IMR-90 (cell line): ENCODE measurements at regions not wholly inside any gene's neighbourhood (a gene's known extent, or its start where the extent isn't known, plus 50 kb on each side); places are given as distances from the start of the nearest gene placed in this dataset.

ENCODE experiments used
- ATAC-seq: fragments of 200-7000 bp; cut with Tn5 transposase; 2 replicates; pipeline ENCODE4 v1.9.1; 2020; ENCODE audit warnings: low read depth, mild to moderate bottlenecking, moderate library complexity
- BruUV-seq: library from RNA; stranded (reverse); fragments of 400-500 nt; replicated peaks from 2 replicates; lab custom pipeline; 2021; lab: Mats Ljungman, UMichigan
- CTCF ChIA-PET: fragments of 300-600 bp; formaldehyde crosslinking; extraction: SDS; loops from one replicate; lab custom pipeline; 2021; ENCODE audit warnings: antibody characterized with exemption; lab: Yijun Ruan, JAX
- POLR2A ChIA-PET: fragments of 300-600 bp; sonication (Branson Sonifier 250); formaldehyde crosslinking; loops from one replicate; lab custom pipeline; 2022; ENCODE audit warnings: antibody characterized with exemption; ENCODE audit not compliant: unreplicated experiment; lab: Charles Lee
- DNase-seq: peaks from one replicate; pipeline ENCODE4 v3.0.0; 2013
- H2AFZ ChIP-seq: replicated peaks from 2 replicates; pipeline ENCODE3; 2013; ENCODE audit warnings: low read length, mild to moderate bottlenecking; ENCODE audit not compliant: poor library complexity
- H2AK5ac ChIP-seq: 2 replicates; pipeline ENCODE4 v1.6.1; 2013; ENCODE audit warnings: low read depth, low read length, inconsistent platforms
- H2AK9ac ChIP-seq: replicated peaks from 2 replicates; pipeline ENCODE3; 2013; ENCODE audit warnings: mild to moderate bottlenecking, low read depth, low read length, moderate library complexity; ENCODE audit not compliant: poor library complexity
- H2BK120ac ChIP-seq: 2 replicates; pipeline ENCODE4 v1.6.1; 2013; ENCODE audit warnings: low read depth, low read length, inconsistent platforms
- H2BK15ac ChIP-seq: 3 replicates; pipeline ENCODE4 v1.6.1; 2013; ENCODE audit warnings: low read depth, low read length, inconsistent platforms
- H2BK20ac ChIP-seq: 2 replicates; pipeline ENCODE4 v1.6.1; 2013; ENCODE audit warnings: low read depth, mild to moderate bottlenecking, inconsistent platforms, low read length, moderate library complexity
- H2BK5ac ChIP-seq: 2 replicates; pipeline ENCODE4 v1.6.1; 2013; ENCODE audit warnings: mild to moderate bottlenecking, low read depth, low read length, inconsistent platforms; ENCODE audit not compliant: poor library complexity, severe bottlenecking
- H3K14ac ChIP-seq: replicated peaks from 2 replicates; pipeline ENCODE4 v1.6.1; 2013; ENCODE audit warnings: low read depth, low read length, inconsistent platforms
- H3K18ac ChIP-seq: 2 replicates; pipeline ENCODE4 v1.6.1; 2013; ENCODE audit warnings: low read depth, low read length, control low read depth
- H3K23ac ChIP-seq: 2 replicates; pipeline ENCODE4 v1.6.1; 2013; ENCODE audit warnings: low read depth, low read length, inconsistent platforms
- H3K27ac ChIP-seq: 2 replicates; pipeline ENCODE4 v1.5.1; 2013; ENCODE audit warnings: mild to moderate bottlenecking, control low read depth, low read length; ENCODE audit not compliant: insufficient read depth
- H3K27me3 ChIP-seq: 2 replicates; pipeline ENCODE4 v1.6.1; 2013; ENCODE audit warnings: low read length; ENCODE audit not compliant: control insufficient read depth, insufficient read depth
- H3K36me3 ChIP-seq: 2 replicates; pipeline ENCODE4 v1.6.1; 2013; ENCODE audit warnings: low read length, mixed read lengths; ENCODE audit not compliant: control insufficient read depth, insufficient read depth
- H3K4ac ChIP-seq: 2 replicates; pipeline ENCODE4 v1.6.1; 2013; ENCODE audit warnings: low read depth, low read length, inconsistent platforms
- H3K4me1 ChIP-seq: 2 replicates; pipeline ENCODE4 v1.6.1; 2013; ENCODE audit warnings: low read length, mixed read lengths; ENCODE audit not compliant: control insufficient read depth, insufficient read depth
- H3K4me2 ChIP-seq: 2 replicates; pipeline ENCODE4 v1.6.1; 2013; ENCODE audit warnings: low read depth, mild to moderate bottlenecking, control low read depth, low read length, moderate library complexity
- H3K4me3 ChIP-seq: 2 replicates; pipeline ENCODE4 v1.5.1; 2013; ENCODE audit warnings: low read depth, mild to moderate bottlenecking, control low read depth, low read length, moderate library complexity; ENCODE audit not compliant: insufficient read depth
- H3K56ac ChIP-seq: 2 replicates; pipeline ENCODE4 v1.6.1; 2013; ENCODE audit warnings: low read length, inconsistent platforms; ENCODE audit not compliant: insufficient read depth; ENCODE audit errors: extremely low read depth
- H3K79me1 ChIP-seq, 2 experiments: 2 replicates each; pipeline ENCODE4 v1.6.1; 2013; ENCODE audit warnings: low read length in 2 of 2, inconsistent platforms in 1 of 2, low read depth in 1 of 2
- H3K9ac ChIP-seq: 2 replicates; pipeline ENCODE4 v1.6.1; 2013; ENCODE audit warnings: low read depth, low read length, control low read depth
- H3K9me1 ChIP-seq: 2 replicates; pipeline ENCODE4 v1.6.1; 2013; ENCODE audit warnings: low read length, inconsistent platforms; ENCODE audit not compliant: insufficient read depth
- H3K9me3 ChIP-seq: 2 replicates; pipeline ENCODE4 v1.6.1; 2013; ENCODE audit warnings: low read length; ENCODE audit not compliant: control insufficient read depth, insufficient read depth
- H4K20me1 ChIP-seq: 2 replicates; pipeline ENCODE4 v1.6.1; 2013; ENCODE audit warnings: low read length, inconsistent platforms; ENCODE audit not compliant: insufficient read depth
- H4K5ac ChIP-seq: 2 replicates; pipeline ENCODE4 v1.6.1; 2013; ENCODE audit warnings: mild to moderate bottlenecking, low read depth, low read length, control low read depth
- H4K8ac ChIP-seq, 2 experiments: 2 replicates each; pipeline ENCODE4 v1.6.1; 2013; ENCODE audit warnings: low read depth in 2 of 2, low read length in 2 of 2, control low read depth in 1 of 2, inconsistent platforms in 1 of 2
- H4K91ac ChIP-seq: 2 replicates; pipeline ENCODE4 v1.6.1; 2013; ENCODE audit warnings: low read depth, low read length, inconsistent platforms; ENCODE audit not compliant: insufficient read depth
- CTCF ChIP-seq: conservative IDR thresholded peaks from 2 replicates; pipeline ENCODE4 v1.5.1; 2012; ENCODE audit warnings: mild to moderate bottlenecking, low read depth, low read length, improper control_type of control experiment
- MAFK ChIP-seq: IDR thresholded peaks from 2 replicates; pipeline ENCODE4 v1.6.1; 2012; ENCODE audit warnings: low read depth, low read length, improper control_type of control experiment
- RCOR1 ChIP-seq: IDR thresholded peaks from 2 replicates; pipeline ENCODE4 v1.6.1; 2012; ENCODE audit warnings: mild to moderate bottlenecking, low read length, improper control_type of control experiment; ENCODE audit not compliant: insufficient replicate concordance
- RFX5 ChIP-seq: IDR thresholded peaks from 2 replicates; pipeline ENCODE4 v1.8.0; 2012; ENCODE audit warnings: low read depth, mild to moderate bottlenecking, low read length, moderate library complexity
- dilution Hi-C: fragments of 300-500 bp; cut with HindIII; formaldehyde crosslinking; loops from one replicate; pipeline ENCODE4 v1.14.3; 2018; ENCODE audit warnings: low sequenced_read_pairs; ENCODE audit not compliant: unreplicated experiment
- in situ Hi-C: fragments of 300-500 bp; cut with MboI; formaldehyde crosslinking; loops from 3 replicates; pipeline ENCODE4 v1.14.3; 2019; ENCODE audit warnings: low sequenced_read_pairs, inconsistent platforms, mixed read lengths
- intact Hi-C: fragments of 100-400 bp; cut with micrococcal nuclease; formaldehyde crosslinking; loops from 2 replicates; pipeline ENCODE4 v1.10.0; 2022

GRCh38 chr1:238826891-238827290 lies 559.5 kb upstream of the CHRM3 start:
- Histone ChIP-seq H3K14ac (no peak overlapping the region), H3K56ac (no peak overlapping the region), H2BK120ac (no peak overlapping the region), H3K4ac (no peak overlapping the region), H3K9ac (no peak overlapping the region), H4K5ac (no peak overlapping the region), H3K4me1 (no peaks in the 10 kb centered on the region), H3K4me2 (no peak overlapping the region), H2BK20ac (no peak overlapping the region), H2AK9ac (no peak overlapping the region), H4K91ac (no peak overlapping the region), H3K18ac (no peak overlapping the region), H2BK15ac (no peak overlapping the region), H3K9me1 (no peaks in the 10 kb centered on the region), H3K27ac (no peak overlapping the region), H3K4me3 (no peak overlapping the region), H3K23ac (no peak overlapping the region), H3K9me3 (peaks cover 5% of the 10 kb centered on the region; the same call in 1 of the 2 replicates), H4K8ac (no peak overlapping the region), H3K79me1 (no peaks in the 10 kb centered on the region), H2AFZ (no peak overlapping the region), H2BK5ac (no peak overlapping the region), H2AK5ac (no peak overlapping the region), H3K36me3 (no peaks in the 10 kb centered on the region), H4K20me1 (no peaks in the 10 kb centered on the region), H3K27me3 (no peaks in the 10 kb centered on the region)
- in situ Hi-C loops (no loop called here), dilution Hi-C loops (no loop called here), intact Hi-C loops (no loop called here)
- no peak for ATAC-seq
- no peak for TF ChIP-seq CTCF
- no peak for TF ChIP-seq RFX5
- TF ChIP-seq MAFK, result no peak
- TF ChIP-seq RCOR1, result no peak
- DNase-seq, result no peak
- ChIA-PET CTCF (no interaction called here), POLR2A (no interaction called here)
- no TSS peak for BruUV-seq
